ENCODE measurements at regions not wholly inside any gene's neighbourhood (a gene's known extent, or its start where the extent isn't known, plus 50 kb on each side); places are given as distances from the start of the nearest gene placed in this dataset.
A peak's percentile ranks its signal among the peaks of the same experiment; 100 is the strongest.
"Not testable (repeated sequence)": the region's sequence is repeated elsewhere in the genome, so short reads cannot be mapped to it uniquely, and the experiment has no call there.

GRCh38 chr7:96800824-96801223 is 91.2 kb upstream of the SEM1 start:
- DNase-seq (ENCODE audit: low spot score in 2 of 2): no peak
- H3K27me3 ChIP-seq: no peaks in the 10 kb centered on the region
- 49 to 51% methylated on average over 2 of the region's 2 CpGs for WGBS, 2 donors
- H3K4me1 ChIP-seq: no peaks in the 10 kb centered on the region
- H3K9me3 ChIP-seq: no peaks in the 10 kb centered on the region
- H3K4me3 ChIP-seq: no peak overlapping the region
- no peak overlapping the region for H3K27ac ChIP-seq
- TF ChIP-seq POLR2A (IDR thresholded peaks at IDR 0.05): no peak
- TF ChIP-seq EP300 (IDR thresholded peaks at IDR 0.05): no peak
- TF ChIP-seq CTCF (IDR thresholded peaks at IDR 0.05): no peak
- no peaks in the 10 kb centered on the region for H3K36me3 ChIP-seq

DNA sequence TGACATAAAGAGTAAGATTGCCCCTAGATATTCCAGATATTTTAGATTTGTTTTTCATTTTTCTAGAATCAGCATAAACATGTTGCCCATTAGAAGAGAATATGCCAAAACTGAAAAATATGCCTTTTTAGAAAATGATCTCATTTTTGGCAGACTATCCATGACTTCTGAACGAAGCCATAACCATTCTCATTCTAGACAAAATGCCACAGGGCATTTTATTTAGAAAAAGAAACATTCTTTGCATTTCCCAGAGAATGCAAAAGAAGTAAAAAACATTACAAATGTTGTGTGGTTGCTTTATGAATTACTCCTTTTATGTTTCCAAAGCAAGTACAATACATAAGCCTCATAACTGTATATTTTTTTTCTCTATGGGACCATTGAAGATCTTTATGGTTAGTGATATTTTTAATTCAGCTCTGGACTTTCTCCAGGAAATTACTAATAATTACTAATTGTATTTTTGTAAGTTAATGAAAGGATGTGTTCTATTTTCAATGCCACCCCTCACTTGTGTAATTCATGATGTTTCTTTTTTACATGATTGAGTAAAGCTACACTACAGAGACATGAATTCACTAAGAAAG is 109.6 kb upstream of the SEM1 start:
- WGBS, 2 donors: 16 to 27% methylated on average over 1 of the region's 1 CpG

GRCh38 chr7:96821131-96821530 is 111.5 kb upstream of the SEM1 start:
- WGBS, 2 donors: 89 to 100% methylated on average over 1 of the region's 1 CpG
- not testable (repeated sequence) for H3K27ac ChIP-seq; DNase-seq (ENCODE audit: low spot score in 2 of 2); H3K9me3 ChIP-seq; H3K4me3 ChIP-seq; H3K36me3 ChIP-seq; H3K27me3 ChIP-seq
- H3K4me1 ChIP-seq: peaks cover 0 to 13% (median 0%) of the 10 kb centered on the region in 4 donors

More for the DNA sequence above, 109.6 kb upstream of the SEM1 start:
- H3K9me3 ChIP-seq: no peaks in the 10 kb centered on the region
- no peak for TF ChIP-seq CTCF (IDR thresholded peaks at IDR 0.05)
- TF ChIP-seq EP300 (IDR thresholded peaks at IDR 0.05): no peak
- no peak overlapping the region for H3K4me3 ChIP-seq
- DNase-seq (ENCODE audit: low spot score in 2 of 2): no peak
- H3K4me1 ChIP-seq: peaks cover 0 to 13% (median 0%) of the 10 kb centered on the region in 4 donors
- H3K27ac ChIP-seq: peak overlapping the region in 1 of 4 donors; percentile 19
- no peaks in the 10 kb centered on the region for H3K36me3 ChIP-seq
- H3K27me3 ChIP-seq: no peaks in the 10 kb centered on the region

GRCh38 chr7:96822824-96823223 is 113.2 kb upstream of the SEM1 start:
- no peak for TF ChIP-seq EP300 (IDR thresholded peaks at IDR 0.05)
- TF ChIP-seq CTCF (IDR thresholded peaks at IDR 0.05): no peak
- TF ChIP-seq POLR2A (IDR thresholded peaks at IDR 0.05): no peak
- WGBS, 2 donors: 59 to 68% methylated on average over 2 of the region's 2 CpGs
- Histone ChIP-seq H3K36me3 (no peaks in the 10 kb centered on the region), H3K9me3 (no peaks in the 10 kb centered on the region), H3K27me3 (no peaks in the 10 kb centered on the region), H3K27ac (no peak overlapping the region), H3K4me1 (peaks cover 0 to 13% (median 0%) of the 10 kb centered on the region in 4 donors), H3K4me3 (no peak overlapping the region)
- DNase-seq (ENCODE audit: low spot score in 2 of 2): no peak

DNA sequence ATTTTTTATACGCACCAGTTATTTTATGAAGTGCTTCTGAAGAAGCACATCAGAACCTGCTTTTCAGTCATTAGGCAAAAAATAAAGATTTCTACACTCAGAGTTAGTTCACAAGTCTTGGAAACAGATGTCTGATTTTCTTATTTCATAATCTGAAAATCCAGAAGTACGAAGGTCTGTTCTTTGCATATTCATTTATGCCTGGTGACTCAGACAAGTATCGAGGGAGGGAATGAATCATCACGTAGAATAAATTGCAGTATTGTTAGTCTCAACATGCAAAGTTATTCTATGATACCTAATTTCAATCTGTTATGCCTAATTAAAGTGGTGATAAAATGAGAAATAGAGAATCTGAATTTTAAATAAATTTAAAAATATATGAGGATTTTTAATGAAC is 113.6 kb upstream of the SEM1 start:
- Histone ChIP-seq H3K4me1 (peaks cover 0 to 13% (median 0%) of the 10 kb centered on the region in 4 donors), H3K9me3 (no peaks in the 10 kb centered on the region), H3K27me3 (no peaks in the 10 kb centered on the region), H3K36me3 (no peaks in the 10 kb centered on the region), H3K27ac (no peak overlapping the region), H3K4me3 (no peak overlapping the region)
- no peak for TF ChIP-seq POLR2A (IDR thresholded peaks at IDR 0.05)
- peak in 1 of 2 donors; percentile 26 for TF ChIP-seq EP300 (IDR thresholded peaks at IDR 0.05)
- WGBS, 2 donors: 27 to 28% methylated on average over 4 of the region's 4 CpGs
- no peak for DNase-seq (ENCODE audit: low spot score in 2 of 2)

- H3K36me3 ChIP-seq: no peaks in the 10 kb centered on the region
- no peak for TF ChIP-seq POLR2A (IDR thresholded peaks at IDR 0.05)
- TF ChIP-seq EP300 (IDR thresholded peaks at IDR 0.05): no peak
- no peak for TF ChIP-seq CTCF (IDR thresholded peaks at IDR 0.05)
- no peaks in the 10 kb centered on the region for H3K27me3 ChIP-seq
- 59 to 64% methylated on average over 1 of the region's 1 CpG for WGBS, 2 donors
- peaks cover 0 to 13% (median 0%) of the 10 kb centered on the region in 4 donors for H3K4me1 ChIP-seq
- no peaks in the 10 kb centered on the region for H3K9me3 ChIP-seq
- no peak for DNase-seq (ENCODE audit: low spot score in 2 of 2)
- no peak overlapping the region for H3K27ac ChIP-seq
- H3K4me3 ChIP-seq: no peak overlapping the region
Observed at GRCh38 chr7:96824686-96825085, 115.0 kb upstream of the SEM1 start.
